ENCODE measurements at regions not wholly inside any gene's neighbourhood (a gene's known extent, or its start where the extent isn't known, plus 50 kb on each side); places are given as distances from the start of the nearest gene placed in this dataset.

GRCh38 chr2:131417886-131418285 is 53.9 kb upstream of the RAB6D start:
- H3K36me3 ChIP-seq (replicated peaks; ENCODE audit: low read depth, low read length) = no peaks in the 10 kb centered on the region
- H3K4me3 ChIP-seq (ENCODE audit: low read length) = no peak overlapping the region
- peaks cover 4% of the 10 kb centered on the region; the same call in 1 of the 2 replicates for H3K4me1 ChIP-seq (ENCODE audit: low read length)
- H3K27ac ChIP-seq (ENCODE audit: low read length) = no peak overlapping the region
- no peak overlapping the region for H3K9ac ChIP-seq (ENCODE audit: low read length)
- H3K4me2 ChIP-seq (ENCODE audit: low read length) = no peak overlapping the region
- no peaks in the 10 kb centered on the region for H4K20me1 ChIP-seq (ENCODE audit: insufficient read depth, low read length)
- no peaks in the 10 kb centered on the region for H3K9me3 ChIP-seq (ENCODE audit: insufficient read depth, low read length)
- H3K27me3 ChIP-seq (ENCODE audit: low read depth, low read length) = peaks cover 30% of the 10 kb centered on the region
- TF ChIP-seq CTCF (IDR thresholded peaks at IDR 0.05; ENCODE audit: low read depth, low read length) (no peak), EZH2phosphoT487 (IDR thresholded peaks at IDR 0.05; ENCODE audit: low read depth) (no peak)
- H3K79me2 ChIP-seq (ENCODE audit: low read length) = no peaks in the 10 kb centered on the region
- no peak overlapping the region for H2AFZ ChIP-seq (ENCODE audit: low read depth, low read length)

GRCh38 chr2:131413785-131414184 is 49.8 kb upstream of the RAB6D start:
- Histone ChIP-seq H3K36me3 (replicated peaks; ENCODE audit: low read depth, low read length) (no peaks in the 10 kb centered on the region), H3K4me1 (ENCODE audit: low read length) (peaks cover 7% of the 10 kb centered on the region), H3K79me2 (ENCODE audit: low read length) (no peaks in the 10 kb centered on the region), H3K9me3 (ENCODE audit: insufficient read depth, low read length) (no peaks in the 10 kb centered on the region), H3K27ac (ENCODE audit: low read length) (no peak overlapping the region), H3K9ac (ENCODE audit: low read length) (no peak overlapping the region), H3K27me3 (ENCODE audit: low read depth, low read length) (peaks cover 33% of the 10 kb centered on the region), H3K4me2 (ENCODE audit: low read length) (no peak overlapping the region), H4K20me1 (ENCODE audit: insufficient read depth, low read length) (no peaks in the 10 kb centered on the region), H2AFZ (ENCODE audit: low read depth, low read length) (0 out of 2 replicates have a peak overlapping the region, but pooled peaks have one; percentile 63), H3K4me3 (ENCODE audit: low read length) (no peak overlapping the region)
- TF ChIP-seq CTCF (IDR thresholded peaks at IDR 0.05; ENCODE audit: low read depth, low read length) (no peak), EZH2phosphoT487 (IDR thresholded peaks at IDR 0.05; ENCODE audit: low read depth) (no peak)

All from OCI-LY3 (cell line).